HG03354 (cell line): ENCODE measurements at regions not wholly inside any gene's neighbourhood (a gene's known extent, or its start where the extent isn't known, plus 50 kb on each side); places are given as distances from the start of the nearest gene placed in this dataset.

Source experiments
- ATAC-seq: cut with Tn5 transposase; IDR thresholded peaks from one replicate; pipeline ENCODE4 v1.9.1; 2021; ENCODE audit warnings: mild to moderate bottlenecking; ENCODE audit not compliant: unreplicated experiment, poor library complexity, severe bottlenecking

DNA sequence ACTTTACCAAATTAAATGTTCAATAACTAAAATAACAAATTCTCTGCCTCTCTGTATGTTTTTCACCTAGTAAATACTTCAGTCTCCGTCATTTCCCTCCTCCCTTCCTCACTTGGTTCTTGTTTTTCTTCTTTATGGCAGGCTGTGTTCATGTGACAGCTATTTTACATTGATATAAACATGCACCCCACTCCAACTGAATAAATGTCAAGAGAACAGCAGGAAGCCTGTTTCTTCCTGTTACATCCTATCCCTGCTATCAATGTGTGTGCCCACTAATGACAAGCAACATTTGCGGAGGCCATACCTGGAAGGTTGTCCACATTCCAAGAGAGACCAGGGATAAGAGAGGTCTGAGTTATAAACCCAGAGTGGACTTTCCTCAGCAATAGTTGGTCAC, 145.2 kb upstream of the MAST4 start:
- ATAC-seq: no peak

GRCh38 chr5:66452109-66452508, 144.1 kb upstream of the MAST4 start:
- ATAC-seq: no peak

- ATAC-seq: no peak
Observed at GRCh38 chr5:66454186-66455078, 141.8 kb upstream of the MAST4 start.

- no peak for ATAC-seq
Observed at GRCh38 chr5:66459728-66460127, 136.5 kb upstream of the MAST4 start.

DNA sequence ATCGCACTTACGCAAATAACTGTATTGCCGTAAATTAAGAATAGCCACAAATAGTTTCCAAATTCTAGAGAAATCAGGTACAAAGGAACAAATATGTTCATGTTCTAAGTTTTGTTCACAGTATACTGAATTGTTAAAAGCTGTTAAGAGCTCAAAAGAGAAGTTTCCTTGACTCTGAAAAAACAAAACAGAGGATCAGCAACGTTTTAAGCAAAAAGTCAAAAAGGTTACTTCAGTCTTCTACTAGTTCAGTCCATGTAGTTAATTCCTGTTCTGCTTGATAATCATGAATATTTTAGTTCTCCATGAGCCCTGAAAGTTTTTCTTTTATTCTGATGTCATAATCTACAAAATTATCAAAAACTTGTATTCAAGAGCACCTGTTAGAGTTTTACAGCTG, 128.6 kb upstream of the MAST4 start:
- ATAC-seq: no peak

DNA sequence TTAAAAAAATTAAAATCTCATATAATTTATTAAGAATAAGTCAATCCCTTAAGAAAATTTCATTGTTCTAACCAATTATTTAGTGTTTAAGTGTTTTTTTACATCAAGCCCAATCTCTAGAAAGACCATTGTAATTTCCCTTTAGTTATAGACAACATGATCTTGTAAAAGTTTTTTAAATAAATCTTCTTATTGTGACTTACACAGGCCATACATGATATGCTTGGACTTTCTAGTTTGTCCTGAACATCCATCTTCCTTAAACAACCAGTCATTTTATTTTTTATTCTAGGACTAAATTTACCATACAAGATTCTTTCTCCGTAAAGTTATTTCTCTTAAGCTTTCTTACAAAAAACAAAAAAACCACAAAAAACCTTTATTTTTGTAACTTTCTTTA, 126.5 kb upstream of the MAST4 start:
- ATAC-seq: no peak

- no peak for ATAC-seq
Observed at GRCh38 chr5:66472010-66472409, 124.2 kb upstream of the MAST4 start.

- ATAC-seq: no peak
Observed at GRCh38 chr5:66475731-66476130, 120.5 kb upstream of the MAST4 start.

- no peak for ATAC-seq
Observed at GRCh38 chr5:66477596-66477995, 118.6 kb upstream of the MAST4 start.

DNA sequence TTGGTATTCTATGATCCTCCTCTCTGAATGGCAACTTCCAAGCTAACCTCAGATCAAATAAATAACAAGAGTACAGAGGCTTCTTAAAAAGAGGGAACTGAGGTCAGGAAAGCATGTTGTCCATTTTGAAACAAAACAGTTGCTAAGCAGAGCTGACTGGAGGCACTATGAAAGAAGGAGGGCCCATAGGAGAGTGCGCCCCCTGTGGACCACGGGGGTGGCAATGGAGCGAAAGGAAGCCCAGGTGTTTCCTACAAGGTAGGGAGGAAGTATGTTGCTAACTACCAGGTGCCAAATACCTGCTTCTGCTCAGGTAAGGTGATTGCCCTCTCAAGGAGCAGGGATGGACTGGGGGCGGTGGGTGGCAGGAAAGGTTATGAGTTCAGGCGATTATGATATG, 101.8 kb upstream of the MAST4 start:
- no peak for ATAC-seq

GRCh38 chr5:66498791-66499207, 97.4 kb upstream of the MAST4 start:
- no peak for ATAC-seq

- ATAC-seq: no peak
Observed at GRCh38 chr5:66503203-66503789, 92.9 kb upstream of the MAST4 start.

DNA sequence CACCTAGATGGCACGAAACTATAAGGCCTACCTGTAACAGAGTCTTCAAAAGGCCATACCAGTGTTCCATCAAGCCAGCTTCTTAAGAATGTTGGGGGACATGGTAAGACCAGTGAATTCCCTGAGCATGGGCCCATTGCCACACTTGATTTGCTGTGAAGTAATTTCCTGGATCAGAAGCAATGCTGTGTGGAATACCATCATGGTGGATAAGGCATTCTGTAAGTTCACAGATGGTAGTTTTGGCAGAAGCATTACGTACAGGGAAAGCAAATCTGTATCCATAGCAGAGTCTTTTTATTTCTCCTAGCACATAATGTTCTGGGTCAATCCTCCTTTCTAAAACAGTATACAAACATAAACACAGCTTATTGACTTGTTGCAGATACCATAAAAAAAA, 89.1 kb upstream of the MAST4 start:
- ATAC-seq: no peak

DNA sequence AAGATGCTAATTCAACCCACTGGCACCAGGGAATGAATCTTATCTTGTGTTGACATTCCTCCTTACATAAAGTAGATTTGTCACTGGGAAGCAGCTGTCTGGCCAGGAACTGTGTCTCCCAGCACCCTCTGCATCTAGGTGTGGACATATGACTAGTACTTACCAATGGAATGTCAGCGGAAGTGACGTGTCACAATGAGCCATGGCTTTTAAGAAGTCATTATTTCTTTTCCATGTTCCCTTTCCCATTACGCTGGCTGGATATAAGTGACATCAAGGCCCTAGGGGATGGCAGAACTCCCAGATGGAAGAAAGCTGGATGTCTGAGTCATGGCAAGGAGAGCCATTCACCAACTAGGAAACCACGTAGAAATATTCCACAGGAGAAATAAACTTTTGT, 84.7 kb upstream of the MAST4 start:
- ATAC-seq: no peak

DNA sequence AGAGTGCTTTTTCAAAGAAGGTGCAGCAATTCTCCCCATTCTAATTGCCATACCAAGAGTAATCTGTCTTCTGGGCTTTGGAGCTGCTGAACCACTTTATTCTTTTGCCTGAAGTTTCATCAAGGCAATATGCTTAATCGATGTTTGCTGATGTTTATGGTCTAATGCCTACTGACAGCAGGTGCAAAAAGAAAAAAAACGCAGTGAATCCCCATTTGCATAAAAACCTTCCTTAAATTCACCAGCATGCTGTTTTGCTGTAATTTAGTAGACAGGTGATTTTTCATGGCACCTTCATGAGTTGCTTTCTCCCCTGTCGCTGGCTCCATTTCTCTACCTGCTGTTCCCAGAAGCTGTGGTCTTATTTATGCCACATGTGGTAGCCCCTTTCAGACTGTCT, 83.1 kb upstream of the MAST4 start:
- ATAC-seq: no peak

- ATAC-seq: no peak
Observed at GRCh38 chr5:66515209-66515608, 81.0 kb upstream of the MAST4 start.

GRCh38 chr5:66516550-66516949, 79.6 kb upstream of the MAST4 start:
- ATAC-seq: no peak

- ATAC-seq: no peak
Observed at GRCh38 chr5:66517351-66517750, 78.8 kb upstream of the MAST4 start.

DNA sequence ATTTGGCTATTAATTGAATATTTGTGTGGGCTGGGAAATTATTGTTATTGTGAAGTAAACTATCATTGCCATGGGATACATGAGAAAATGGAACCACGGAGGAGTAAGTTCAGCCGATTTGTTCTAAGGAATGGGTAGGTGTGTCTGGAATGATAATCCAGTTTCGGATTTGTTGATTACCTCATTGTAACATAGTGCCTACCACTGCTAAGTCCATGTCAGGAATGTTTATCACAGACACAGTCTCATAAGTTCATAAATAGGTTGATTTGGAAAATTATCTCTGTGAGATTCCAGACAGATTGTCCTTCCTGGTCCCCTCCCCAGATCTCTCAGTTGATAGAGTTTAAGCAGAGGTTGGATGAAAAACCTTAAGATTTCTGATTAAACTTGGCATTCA, 78.1 kb upstream of the MAST4 start:
- ATAC-seq: no peak

GRCh38 chr5:66518753-66519152, 77.4 kb upstream of the MAST4 start:
- no peak for ATAC-seq

GRCh38 chr5:66519626-66520025, 76.6 kb upstream of the MAST4 start:
- no peak for ATAC-seq
